ENCODE measurements at regions not wholly inside any gene's neighbourhood (a gene's known extent, or its start where the extent isn't known, plus 50 kb on each side); places are given as distances from the start of the nearest gene placed in this dataset.

DNA sequence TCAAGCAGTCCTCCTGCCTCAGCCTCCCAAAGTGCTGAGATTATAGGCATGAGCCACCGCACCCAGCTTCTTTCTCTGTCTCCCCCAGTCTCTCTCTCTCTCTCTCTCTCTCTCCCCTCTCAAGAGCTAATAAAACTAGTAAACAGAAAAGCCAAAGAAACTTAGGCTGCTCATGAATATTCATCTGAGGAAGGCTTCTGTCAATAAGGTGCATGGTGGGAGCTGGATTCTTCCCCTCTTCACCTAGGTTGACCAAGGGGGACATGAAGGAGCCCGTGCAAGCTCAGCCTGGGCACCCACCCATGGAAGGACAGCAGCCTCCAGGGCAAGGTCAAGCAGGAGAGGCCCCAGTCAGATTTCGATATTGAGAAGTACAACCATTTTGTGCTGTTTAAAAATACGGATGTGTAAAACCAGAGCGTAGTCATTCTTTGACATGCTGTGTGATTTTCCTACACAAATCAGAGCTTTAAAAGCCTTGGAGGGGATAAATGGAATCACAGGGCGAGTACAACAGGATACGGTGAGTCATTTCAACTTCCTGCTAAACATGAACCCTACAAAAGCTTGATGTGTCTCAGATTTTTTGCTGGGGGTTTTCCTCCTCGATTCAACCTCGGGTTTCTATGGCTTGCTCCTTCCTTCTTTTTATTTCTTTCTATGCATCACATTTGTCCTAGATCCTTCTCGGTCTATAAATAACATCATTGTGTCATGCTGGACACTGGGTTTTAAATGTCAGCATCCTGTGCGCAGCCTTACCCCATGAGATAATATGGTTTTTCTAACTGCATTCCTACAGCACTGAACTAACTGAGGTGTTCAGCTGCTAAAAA lies 368.9 kb upstream of the JARID2 start (continued):
- no peak for TF ChIP-seq ZNF622 (IDR thresholded peaks at IDR 0.05)
- peak; percentile 87 for TF ChIP-seq PML (IDR thresholded peaks at IDR 0.05; ENCODE audit: low read length)
- TF ChIP-seq MEF2B (IDR thresholded peaks at IDR 0.05; ENCODE audit: partially characterized antibody, poor library complexity, severe bottlenecking): peak; percentile 52
- peak in 1 of 2 experiments; percentile 98; a peak in 2 of 4 replicates for TF ChIP-seq ETV6 (conservative IDR thresholded peaks at IDR 0.05 in 1 of 2, IDR thresholded peaks at IDR 0.05 in 1 of 2; ENCODE audit: borderline replicate concordance in 1 of 2, low read depth in 1 of 2)
- TF ChIP-seq TCF7 (IDR thresholded peaks at IDR 0.05; ENCODE audit: borderline replicate concordance): peak; percentile 81
- no peak for TF ChIP-seq NFXL1 (IDR thresholded peaks at IDR 0.05; ENCODE audit: borderline replicate concordance)
- peak; percentile 91 for TF ChIP-seq TBL1XR1 (IDR thresholded peaks at IDR 0.05; ENCODE audit: low read depth, low read length)
- no peak for TF ChIP-seq KAT2A (conservative IDR thresholded peaks at IDR 0.05; ENCODE audit: control insufficient read depth, low read depth, low read length)
- TF ChIP-seq SMC3 (IDR thresholded peaks at IDR 0.05; ENCODE audit: borderline replicate concordance, low read length): peak; percentile 7; the same call in 1 of the 2 replicates
- no peak for TF ChIP-seq SUPT20H (IDR thresholded peaks at IDR 0.05; ENCODE audit: borderline replicate concordance, control insufficient read depth, low read depth, low read length)
- peak; percentile 70; the same call in 1 of the 2 replicates for TF ChIP-seq CBX5 (IDR thresholded peaks at IDR 0.05; ENCODE audit: low read depth)
- no peak for TF ChIP-seq HDGF (IDR thresholded peaks at IDR 0.05)
- TF ChIP-seq IRF4 (IDR thresholded peaks at IDR 0.05; ENCODE audit: low read depth, low read length): peak; percentile 90; the same call in 1 of the 2 replicates
- no peak for TF ChIP-seq ZSCAN29 (IDR thresholded peaks at IDR 0.05)
- TF ChIP-seq ELK1 (IDR thresholded peaks at IDR 0.05; ENCODE audit: low read depth, low read length): no peak
- TF ChIP-seq PBX3 (IDR thresholded peaks at IDR 0.05; ENCODE audit: insufficient replicate concordance, low read depth, low read length): no peak
- no peak for TF ChIP-seq TAF1 (IDR thresholded peaks at IDR 0.05; ENCODE audit: borderline replicate concordance, low read depth, low read length)
- TF ChIP-seq EZH2 (IDR thresholded peaks at IDR 0.05; ENCODE audit: borderline replicate concordance, control insufficient read depth, low read depth, low read length): no peak
- TF ChIP-seq KDM1A (IDR thresholded peaks at IDR 0.05; ENCODE audit: borderline replicate concordance): no peak
- peak; percentile 61 to 89; a peak in 2 of 4 replicates for TF ChIP-seq EP300 (IDR thresholded peaks at IDR 0.05; ENCODE audit: borderline replicate concordance in 1 of 2, control insufficient read depth in 1 of 2, low read depth in 2 of 2, low read length in 2 of 2)
- TF ChIP-seq RUNX3 (IDR thresholded peaks at IDR 0.05; ENCODE audit: low read length): peak; percentile 95
- TF ChIP-seq, protein P1, sequence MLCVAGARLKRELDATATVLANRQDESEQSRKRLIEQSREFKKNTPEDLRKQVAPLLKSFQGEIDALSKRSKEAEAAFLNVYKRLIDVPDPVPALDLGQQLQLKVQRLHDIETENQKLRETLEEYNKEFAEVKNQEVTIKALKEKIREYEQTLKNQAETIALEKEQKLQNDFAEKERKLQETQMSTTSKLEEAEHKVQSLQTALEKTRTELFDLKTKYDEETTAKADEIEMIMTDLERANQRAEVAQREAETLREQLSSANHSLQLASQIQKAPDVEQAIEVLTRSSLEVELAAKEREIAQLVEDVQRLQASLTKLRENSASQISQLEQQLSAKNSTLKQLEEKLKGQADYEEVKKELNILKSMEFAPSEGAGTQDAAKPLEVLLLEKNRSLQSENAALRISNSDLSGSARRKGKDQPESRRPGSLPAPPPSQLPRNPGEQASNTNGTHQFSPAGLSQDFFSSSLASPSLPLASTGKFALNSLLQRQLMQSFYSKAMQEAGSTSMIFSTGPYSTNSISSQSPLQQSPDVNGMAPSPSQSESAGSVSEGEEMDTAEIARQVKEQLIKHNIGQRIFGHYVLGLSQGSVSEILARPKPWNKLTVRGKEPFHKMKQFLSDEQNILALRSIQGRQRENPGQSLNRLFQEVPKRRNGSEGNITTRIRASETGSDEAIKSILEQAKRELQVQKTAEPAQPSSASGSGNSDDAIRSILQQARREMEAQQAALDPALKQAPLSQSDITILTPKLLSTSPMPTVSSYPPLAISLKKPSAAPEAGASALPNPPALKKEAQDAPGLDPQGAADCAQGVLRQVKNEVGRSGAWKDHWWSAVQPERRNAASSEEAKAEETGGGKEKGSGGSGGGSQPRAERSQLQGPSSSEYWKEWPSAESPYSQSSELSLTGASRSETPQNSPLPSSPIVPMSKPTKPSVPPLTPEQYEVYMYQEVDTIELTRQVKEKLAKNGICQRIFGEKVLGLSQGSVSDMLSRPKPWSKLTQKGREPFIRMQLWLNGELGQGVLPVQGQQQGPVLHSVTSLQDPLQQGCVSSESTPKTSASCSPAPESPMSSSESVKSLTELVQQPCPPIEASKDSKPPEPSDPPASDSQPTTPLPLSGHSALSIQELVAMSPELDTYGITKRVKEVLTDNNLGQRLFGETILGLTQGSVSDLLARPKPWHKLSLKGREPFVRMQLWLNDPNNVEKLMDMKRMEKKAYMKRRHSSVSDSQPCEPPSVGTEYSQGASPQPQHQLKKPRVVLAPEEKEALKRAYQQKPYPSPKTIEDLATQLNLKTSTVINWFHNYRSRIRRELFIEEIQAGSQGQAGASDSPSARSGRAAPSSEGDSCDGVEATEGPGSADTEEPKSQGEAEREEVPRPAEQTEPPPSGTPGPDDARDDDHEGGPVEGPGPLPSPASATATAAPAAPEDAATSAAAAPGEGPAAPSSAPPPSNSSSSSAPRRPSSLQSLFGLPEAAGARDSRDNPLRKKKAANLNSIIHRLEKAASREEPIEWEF (IDR thresholded peaks at IDR 0.05; ENCODE audit: insufficient replicate concordance, low read depth, low read length): no peak
- no peak for TF ChIP-seq NFYB (IDR thresholded peaks at IDR 0.05; ENCODE audit: insufficient read depth, low read depth, low read length)

Measured in GM12878 (cell line).